H1 (cell line): ENCODE measurements at regions not wholly inside any gene's neighbourhood (a gene's known extent, or its start where the extent isn't known, plus 50 kb on each side); places are given as distances from the start of the nearest gene placed in this dataset.

Experiments used
- CTCF ChIA-PET: fragments of 300-600 bp; sonication (Branson Sonifier 250); formaldehyde crosslinking; loops from one replicate; lab custom pipeline; 2021; ENCODE audit not compliant: partially characterized antibody; lab: Charles Lee
- POLR2A ChIA-PET: fragments of 300-600 bp; sonication (Branson Sonifier 250); formaldehyde crosslinking; loops from one replicate; lab custom pipeline; 2021; ENCODE audit warnings: inconsistent platforms; ENCODE audit not compliant: partially characterized antibody; lab: Charles Lee
- DNase-seq, 2 experiments: peaks; one replicate each; pipeline versions ENCODE4 v3.0.0 to v3.0.0-alpha.2; 2010 to 2022; ENCODE audit warnings: low spot score in 2 of 2, low read depth in 1 of 2, mixed read lengths in 1 of 2
- FAIRE-seq: peaks from 2 replicates; lab custom pipeline; 2011; peaks lifted over from hg19 to GRCh38; lab: Jason Lieb, UNC
- H2AFZ ChIP-seq: 2 replicates; pipeline ENCODE4 v1.8.1; 2012; ENCODE audit warnings: low read length, inconsistent platforms
- H2AK5ac ChIP-seq: 2 replicates; pipeline ENCODE4 v1.6.1; 2013; ENCODE audit warnings: low read depth, low read length
- H2BK120ac ChIP-seq: replicated peaks from 2 replicates; pipeline ENCODE3; 2013; ENCODE audit warnings: low read depth, low read length, inconsistent platforms
- H2BK12ac ChIP-seq: 2 replicates; pipeline ENCODE4 v1.6.1; 2013; ENCODE audit warnings: low read depth, low read length
- H2BK15ac ChIP-seq: 2 replicates; pipeline ENCODE4 v1.6.1; 2013; ENCODE audit warnings: low read length
- H2BK20ac ChIP-seq: 2 replicates; pipeline ENCODE4 v1.6.1; 2013; ENCODE audit warnings: low read length
- H2BK5ac ChIP-seq: 2 replicates; pipeline ENCODE4 v1.6.1; 2013; ENCODE audit warnings: low read depth, low read length
- H3K14ac ChIP-seq: 2 replicates; pipeline ENCODE4 v1.6.1; 2013; ENCODE audit warnings: inconsistent platforms; ENCODE audit not compliant: insufficient read length
- H3K18ac ChIP-seq: 2 replicates; pipeline ENCODE4 v1.6.1; 2013; ENCODE audit warnings: low read length; ENCODE audit errors: extremely low read depth
- H3K23ac ChIP-seq: 2 replicates; pipeline ENCODE4 v1.6.1; 2013; ENCODE audit warnings: inconsistent platforms; ENCODE audit not compliant: insufficient read length
- H3K23me2 ChIP-seq: 2 replicates; pipeline ENCODE4 v1.6.1; 2013; ENCODE audit warnings: low read depth, low read length
- H3K27ac ChIP-seq: 2 replicates; pipeline ENCODE4 v1.6.1; 2011; ENCODE audit warnings: low read depth, low read length, inconsistent platforms
- H3K27me3 ChIP-seq, 4 experiments: replicated peaks in 1 of 4; 1 replicate in 1 of 4; 2 replicates in 3 of 4; pipeline versions ENCODE4 v1.6.1 to v1.8.1; 2011 to 2013; ENCODE audit warnings: low read length in 3 of 4, mild to moderate bottlenecking in 3 of 4, inconsistent platforms in 2 of 4, mixed read lengths in 2 of 4, moderate library complexity in 1 of 4; ENCODE audit not compliant: control insufficient read depth in 3 of 4, insufficient read depth in 3 of 4; ENCODE audit errors: extremely low read depth in 1 of 4
- H3K36me3 ChIP-seq, 4 experiments: 2 replicates each; pipeline versions ENCODE4 v1.6.1 to v1.8.1; 2011 to 2013; ENCODE audit warnings: mild to moderate bottlenecking in 4 of 4, low read length in 3 of 4, moderate library complexity in 2 of 4, control low read depth in 1 of 4, inconsistent platforms in 1 of 4; ENCODE audit not compliant: insufficient read depth in 4 of 4, control insufficient read depth in 2 of 4
- H3K4ac ChIP-seq: replicated peaks from 2 replicates; pipeline ENCODE3; 2013; ENCODE audit warnings: low read length, low read depth, mixed read lengths, inconsistent platforms; ENCODE audit not compliant: insufficient read length
- H3K4me1 ChIP-seq, 4 experiments: replicated peaks in 1 of 4; 1 replicate in 1 of 4; 2 replicates in 3 of 4; pipeline versions ENCODE4 v1.6.1 to v1.8.1; 2011 to 2013; ENCODE audit warnings: low read length in 3 of 4, inconsistent platforms in 2 of 4, mixed read lengths in 1 of 4; ENCODE audit not compliant: insufficient read depth in 4 of 4, control insufficient read depth in 3 of 4
- H3K4me2 ChIP-seq, 2 experiments: 2 replicates each; pipeline versions ENCODE4 v1.6.1 to v1.8.1; 2011 to 2013; ENCODE audit warnings: low read depth in 2 of 2, low read length in 2 of 2, control low read depth in 1 of 2, inconsistent platforms in 1 of 2, mild to moderate bottlenecking in 1 of 2; ENCODE audit not compliant: insufficient read depth in 1 of 2
- H3K4me3 ChIP-seq, 4 experiments: fragments of 200-600, 300-600 bp in 1 of 4; sonication (generic), shearing (Covaris generic), sonication (Bioruptor Twin) in 1 of 4; 2 replicates each; pipeline versions ENCODE4 v1.5.1 to v1.8.1; 2011 to 2016; ENCODE audit warnings: low read length in 4 of 4, low read depth in 3 of 4, control low read depth in 2 of 4, inconsistent platforms in 2 of 4, mild to moderate bottlenecking in 2 of 4, mixed read lengths in 1 of 4, moderate library complexity in 1 of 4; ENCODE audit not compliant: insufficient read depth in 2 of 4; ENCODE audit errors: extremely low read depth in 1 of 4
- H3K56ac ChIP-seq: replicated peaks from 2 replicates; pipeline ENCODE3; 2013; ENCODE audit warnings: low read depth, mild to moderate bottlenecking, mixed read lengths, low read length, inconsistent platforms; ENCODE audit not compliant: insufficient read length
- H3K79me1 ChIP-seq: 2 replicates; pipeline ENCODE4 v1.6.1; 2013; ENCODE audit warnings: low read depth, low read length, control low read depth
- H3K79me2 ChIP-seq, 2 experiments: 2 replicates each; pipeline versions ENCODE4 v1.6.1 to v1.8.1; 2012 to 2013; ENCODE audit warnings: low read length in 2 of 2, mild to moderate bottlenecking in 2 of 2, inconsistent platforms in 1 of 2; ENCODE audit not compliant: insufficient read depth in 2 of 2, control insufficient read depth in 1 of 2
- H3K9ac ChIP-seq, 4 experiments: replicated peaks in 1 of 4; 1 replicate in 1 of 4; 2 replicates in 3 of 4; pipeline versions ENCODE4 v1.6.1 to v1.8.1; 2011 to 2013; ENCODE audit warnings: low read depth in 3 of 4, low read length in 3 of 4, control low read depth in 2 of 4, mild to moderate bottlenecking in 2 of 4, moderate library complexity in 2 of 4, inconsistent platforms in 1 of 4; ENCODE audit errors: extremely low read depth in 1 of 4
- H3K9me3 ChIP-seq, 2 experiments: 2 replicates each; pipeline versions ENCODE4 v1.6.1 to v1.8.1; 2012 to 2013; ENCODE audit warnings: mild to moderate bottlenecking in 2 of 2, moderate library complexity in 2 of 2, control low read depth in 1 of 2, inconsistent platforms in 1 of 2, low read depth in 1 of 2, low read length in 1 of 2, mixed read lengths in 1 of 2; ENCODE audit not compliant: insufficient read depth in 2 of 2
- H4K20me1 ChIP-seq, 2 experiments: replicated peaks in 1 of 2; 2 replicates each; pipeline versions ENCODE3 to v1.8.1; 2011 to 2013; ENCODE audit warnings: inconsistent platforms in 2 of 2, low read length in 2 of 2, mild to moderate bottlenecking in 1 of 2; ENCODE audit not compliant: insufficient read depth in 2 of 2, control insufficient read depth in 1 of 2
- H4K5ac ChIP-seq: 2 replicates; pipeline ENCODE4 v1.6.1; 2013; ENCODE audit warnings: low read length, low read depth, mixed read lengths, inconsistent platforms; ENCODE audit not compliant: insufficient read length
- H4K8ac ChIP-seq: 2 replicates; pipeline ENCODE4 v1.8.0; 2013; ENCODE audit warnings: mild to moderate bottlenecking, moderate library complexity, low read length, inconsistent platforms; ENCODE audit not compliant: insufficient read depth; ENCODE audit errors: extremely low read depth
- H4K91ac ChIP-seq: replicated peaks from 2 replicates; pipeline ENCODE3; 2013; ENCODE audit warnings: low read length, mixed read lengths, inconsistent platforms; ENCODE audit not compliant: insufficient read length
- MAFK ChIP-seq: IDR thresholded peaks from 2 replicates; pipeline ENCODE4 v1.6.1; 2012; ENCODE audit warnings: low read depth, mild to moderate bottlenecking, improper control_type of control experiment, low read length
- RNF2 ChIP-seq: fragments of 200-900, 300-1000 bp; sonication (generic); IDR thresholded peaks from 2 replicates; pipeline ENCODE4 v1.7.1; 2016; ENCODE audit warnings: borderline replicate concordance, low read depth, mild to moderate bottlenecking, antibody characterized with exemption, low read length; ENCODE audit not compliant: poor library complexity, severe bottlenecking; ENCODE audit errors: missing control alignments
- SP1 ChIP-seq: IDR thresholded peaks from 2 replicates; pipeline ENCODE4 v1.6.1; 2011; ENCODE audit warnings: low read depth, low read length
- WGBS, 2 experiments: shearing (Covaris generic) in 1 of 2; methylation state at CpG; one replicate each; pipeline versions ENCODE4 v1.1.6 to v1.1.7; 2013 to 2015; ENCODE audit warnings: low lambda C conversion rate in 2 of 2, mixed read lengths in 2 of 2, inconsistent platforms in 1 of 2, low coverage in 1 of 2, missing lambda C conversion rate in 1 of 2; ENCODE audit not compliant: insufficient replicate concordance in 2 of 2, insufficient coverage in 1 of 2, insufficient read length in 1 of 2; ENCODE audit errors: extremely low coverage in 1 of 2, missing lambda C conversion rate in 1 of 2; 5-methylcytosine and 5-hydroxymethylcytosine counted together

- TF ChIP-seq SP1, result no peak
- no peak for TF ChIP-seq MAFK
- no peak for TF ChIP-seq RNF2
- TF ChIP-seq, all 59 proteins: peak for 0
- no peak overlapping the region for H4K91ac ChIP-seq
- no peaks in the 10 kb centered on the region for H3K4me1 ChIP-seq
- no peak overlapping the region for H3K18ac ChIP-seq
- H3K23me2 ChIP-seq, result no peaks in the 10 kb centered on the region
- ChIA-PET CTCF (interaction anchor here (1.4 kb wide), 1 partner anchor 130 kb away, joined by 3 read pairs; no protein-coding TSS in a partner anchor), POLR2A (no interaction called here)
- no peak overlapping the region for H2BK15ac ChIP-seq
- DNase-seq (no peak), FAIRE-seq (no peak)
- WGBS, 2 experiments, result 47% methylated on average over 2 of the region's 2 CpGs; no CpG with 5 or more reads in 1 of the 2 experiments
- no peak overlapping the region for H2BK12ac ChIP-seq
- H3K4ac ChIP-seq, result no peak overlapping the region
- H3K79me2 ChIP-seq, result no peaks in the 10 kb centered on the region
- H4K5ac ChIP-seq, result no peak overlapping the region
- no peaks in the 10 kb centered on the region for H3K27me3 ChIP-seq
- H3K9me3 ChIP-seq, result no peaks in the 10 kb centered on the region
- no peak overlapping the region for H3K4me3 ChIP-seq
- H2BK20ac ChIP-seq, result no peak overlapping the region
- no peak overlapping the region for H3K4me2 ChIP-seq
- H3K14ac ChIP-seq, result no peak overlapping the region
- no peaks in the 10 kb centered on the region for H3K79me1 ChIP-seq
- no peak overlapping the region for H2AK5ac ChIP-seq
- H2BK120ac ChIP-seq, result no peak overlapping the region
- no peaks in the 10 kb centered on the region for H3K36me3 ChIP-seq
- no peaks in the 10 kb centered on the region for H4K20me1 ChIP-seq
- no peak overlapping the region for H3K27ac ChIP-seq
- H2BK5ac ChIP-seq, result no peak overlapping the region
- H2AFZ ChIP-seq, result no peak overlapping the region
- H3K9ac ChIP-seq, result no peak overlapping the region
- H3K23ac ChIP-seq, result no peak overlapping the region
- no peak overlapping the region for H4K8ac ChIP-seq
- H3K56ac ChIP-seq, result no peak overlapping the region
These were observed 127.7 kb upstream of the EDNRB start for GRCh38 chr13:78046331-78046730.
